ENCODE measurements at regions not wholly inside any gene's neighbourhood (a gene's known extent, or its start where the extent isn't known, plus 50 kb on each side); places are given as distances from the start of the nearest gene placed in this dataset.

DNA sequence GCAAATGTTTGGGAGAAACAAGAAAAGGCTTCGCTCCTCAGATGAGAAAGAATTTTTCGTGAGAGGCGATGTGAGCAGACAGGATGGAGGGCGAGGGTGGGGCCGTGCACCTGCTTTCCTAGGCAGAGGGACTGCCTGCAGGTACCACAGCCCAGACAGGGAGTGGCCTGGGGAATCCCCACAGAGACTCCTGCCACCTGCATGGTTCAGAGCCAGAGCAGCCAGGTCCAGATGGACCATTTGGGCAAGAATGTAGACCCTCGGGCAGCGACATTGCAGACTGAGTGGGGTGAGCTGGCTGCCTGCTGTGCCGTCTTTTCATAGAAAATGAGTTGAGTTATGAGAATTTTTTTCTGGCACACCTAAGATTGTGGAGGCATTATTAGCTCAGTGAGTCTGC, 216.8 kb downstream of the SNX10 start:
- H3K27me3 ChIP-seq (ENCODE audit: control insufficient read depth in 2 of 2, insufficient read depth in 2 of 2, low read length in 2 of 2) = peaks cover 11 to 19% of the 10 kb centered on the region in 2 experiments; a peak in 4 of 5 replicates
- in situ Hi-C loops (cut with MboI) = loop anchor here (25.0 kb wide), 2 partner anchors 621 to 654 kb away; partner anchors contain the start of genes HOXA10, HOXA3, HOXA7 and HOXA9
- no peaks in the 10 kb centered on the region for H3K79me2 ChIP-seq (ENCODE audit: control insufficient read depth, insufficient read depth, low read length)
- H3K9ac ChIP-seq (ENCODE audit: insufficient read depth in 1 of 2, low read depth in 2 of 2, low read length in 2 of 2) = peak overlapping the region in 1 of 2 experiments; percentile 32; a peak in 1 of 4 replicates
- no peak overlapping the region for H3K27ac ChIP-seq (ENCODE audit: extremely low read depth, low read depth, low read length)
- no peaks in the 10 kb centered on the region for H3K36me3 ChIP-seq (ENCODE audit: control insufficient read depth, insufficient read depth, low read length)
- no TSS peak for BruUV-seq (replicated peaks)
- TF ChIP-seq, protein P1, sequence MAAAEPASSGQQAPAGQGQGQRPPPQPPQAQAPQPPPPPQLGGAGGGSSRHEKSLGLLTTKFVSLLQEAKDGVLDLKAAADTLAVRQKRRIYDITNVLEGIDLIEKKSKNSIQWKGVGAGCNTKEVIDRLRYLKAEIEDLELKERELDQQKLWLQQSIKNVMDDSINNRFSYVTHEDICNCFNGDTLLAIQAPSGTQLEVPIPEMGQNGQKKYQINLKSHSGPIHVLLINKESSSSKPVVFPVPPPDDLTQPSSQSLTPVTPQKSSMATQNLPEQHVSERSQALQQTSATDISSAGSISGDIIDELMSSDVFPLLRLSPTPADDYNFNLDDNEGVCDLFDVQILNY (CRISPR knock-in tag; IDR thresholded peaks at IDR 0.05) = no peak
- TF ChIP-seq POLR2AphosphoS5 (IDR thresholded peaks at IDR 0.05; ENCODE audit: control insufficient read depth, insufficient read depth, low read depth, low read length) (no peak), POU5F1 (IDR thresholded peaks at IDR 0.05; ENCODE audit: borderline replicate concordance, low read depth, low read length, partially characterized antibody) (no peak), PHF21A (IDR thresholded peaks at IDR 0.05; ENCODE audit: borderline replicate concordance, low read depth) (no peak), ZBTB34 (CRISPR knock-in tag; IDR thresholded peaks at IDR 0.05) (no peak), KLF16 (IDR thresholded peaks at IDR 0.05) (no peak), SMARCE1 (IDR thresholded peaks at IDR 0.05) (no peak), NEUROD1 (IDR thresholded peaks at IDR 0.05; ENCODE audit: borderline replicate concordance, low read depth, low read length, partially characterized antibody) (no peak), KDM4B (IDR thresholded peaks at IDR 0.05; ENCODE audit: borderline replicate concordance in 2 of 2, low read depth in 1 of 2) (no peak), CEBPZ (IDR thresholded peaks at IDR 0.05; ENCODE audit: borderline replicate concordance, low read depth, low read length) (no peak), SRSF1 (IDR thresholded peaks at IDR 0.05; ENCODE audit: low read depth, low read length) (no peak)
- no peaks in the 10 kb centered on the region for H4K20me1 ChIP-seq (replicated peaks; ENCODE audit: control insufficient read depth, insufficient read depth, low read length)
- H3K4me3 ChIP-seq = no peak overlapping the region
- DNase-seq (ENCODE audit: extremely low read depth in 1 of 4, low spot score in 3 of 4) (no peak), ATAC-seq (no peak), FAIRE-seq (no peak)
- H3K4me1 ChIP-seq (replicated peaks in 1 of 2; ENCODE audit: control insufficient read depth in 2 of 2, insufficient read depth in 2 of 2, low read length in 2 of 2) = peaks cover 11 to 13% of the 10 kb centered on the region in 2 experiments; a peak in 4 of 5 replicates
- intact Hi-C loops (cut with micrococcal nuclease) = loop anchor here (10.0 kb wide), 1 partner anchor 444 kb away; no protein-coding TSS in a partner anchor
- no peak overlapping the region for H3K4me2 ChIP-seq (ENCODE audit: insufficient read depth, low read length)
- H3K9me1 ChIP-seq (ENCODE audit: control insufficient read depth, insufficient read depth, low read length) = no peaks in the 10 kb centered on the region
- POLR2A ChIA-PET = interaction anchor here (0.7 to 1.2 kb wide), 2 partner anchors 11 to 17 kb away, joined by 3 read pairs; no protein-coding TSS in a partner anchor
- WGBS (ENCODE audit: insufficient coverage, low coverage, missing lambda C conversion rate) = 8% methylated on average over 7 of the region's 8 CpGs
- no peak overlapping the region for H2AFZ ChIP-seq (ENCODE audit: low read depth, low read length)
- H3K9me3 ChIP-seq (replicated peaks; ENCODE audit: control insufficient read depth, insufficient read depth, low read depth, low read length) = no peaks in the 10 kb centered on the region
- CTCF ChIA-PET (ENCODE audit: low intra/inter-chr PET ratio) = interaction anchor here (1.3 kb wide), 1 partner anchor 139 kb away, joined by 4 read pairs; no protein-coding TSS in a partner anchor

All from K562 (cell line).